ENCODE measurements at regions not wholly inside any gene's neighbourhood (a gene's known extent, or its start where the extent isn't known, plus 50 kb on each side); places are given as distances from the start of the nearest gene placed in this dataset.
"Not testable (repeated sequence)": the region's sequence is repeated elsewhere in the genome, so short reads cannot be mapped to it uniquely, and the experiment has no call there.

DNA sequence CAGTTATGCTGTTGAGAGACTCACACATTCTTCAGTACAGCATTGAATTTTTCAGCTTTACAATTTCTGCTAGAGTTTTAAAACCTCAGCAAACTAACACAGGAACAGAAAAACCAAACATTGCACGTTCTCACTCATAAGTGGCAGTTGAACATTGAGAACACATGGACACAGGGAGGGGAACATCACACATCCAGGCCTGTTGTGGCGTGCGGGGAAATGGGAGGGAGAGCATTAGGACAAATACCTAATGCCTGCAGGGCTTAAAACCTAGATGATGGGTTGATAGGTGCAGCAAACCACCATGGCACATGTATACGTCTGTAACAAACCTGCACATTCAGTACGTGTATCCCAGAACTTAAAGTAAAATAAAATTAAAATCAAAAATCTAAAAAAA, 270.1 kb upstream of the MME start:
- not testable (repeated sequence) for H4K91ac ChIP-seq (ENCODE audit: low read depth, low read length); H4K8ac ChIP-seq (ENCODE audit: low read depth, low read length); H3K27me3 ChIP-seq (ENCODE audit: insufficient read depth, low read length); H2AK5ac ChIP-seq (ENCODE audit: low read length); H3K79me1 ChIP-seq (ENCODE audit: low read length); H2AFZ ChIP-seq (ENCODE audit: insufficient read depth, low read length, poor library complexity); H3K36me3 ChIP-seq (ENCODE audit: control insufficient read depth in 1 of 2, insufficient read depth in 2 of 2, low read length in 2 of 2); H3K9ac ChIP-seq (ENCODE audit: low read length); DNase-seq; H3K4me1 ChIP-seq (ENCODE audit: control insufficient read depth in 1 of 2, insufficient read depth in 2 of 2, low read length in 2 of 2); H3K4ac ChIP-seq (ENCODE audit: low read depth, low read length); H2BK120ac ChIP-seq (ENCODE audit: insufficient read depth, low read length, poor library complexity); H2BK5ac ChIP-seq (ENCODE audit: low read depth, low read length, poor library complexity); H3K14ac ChIP-seq (ENCODE audit: low read length); H3K9me3 ChIP-seq (ENCODE audit: insufficient read depth, low read depth, low read length); H4K12ac ChIP-seq (ENCODE audit: low read depth, low read length); H3K18ac ChIP-seq (ENCODE audit: low read length); H3K79me2 ChIP-seq (ENCODE audit: control insufficient read depth, insufficient read depth, low read length, poor library complexity); H3K4me3 ChIP-seq (ENCODE audit: low read depth, low read length); H3K27ac ChIP-seq (ENCODE audit: low read depth, low read length); H3K4me2 ChIP-seq (ENCODE audit: low read length); H2BK12ac ChIP-seq (ENCODE audit: low read length); H3K23ac ChIP-seq (ENCODE audit: low read length)
- no CpG with 5 or more reads among the region's 5 CpGs for WGBS (ENCODE audit: extremely low coverage, insufficient coverage, insufficient read length)

DNA sequence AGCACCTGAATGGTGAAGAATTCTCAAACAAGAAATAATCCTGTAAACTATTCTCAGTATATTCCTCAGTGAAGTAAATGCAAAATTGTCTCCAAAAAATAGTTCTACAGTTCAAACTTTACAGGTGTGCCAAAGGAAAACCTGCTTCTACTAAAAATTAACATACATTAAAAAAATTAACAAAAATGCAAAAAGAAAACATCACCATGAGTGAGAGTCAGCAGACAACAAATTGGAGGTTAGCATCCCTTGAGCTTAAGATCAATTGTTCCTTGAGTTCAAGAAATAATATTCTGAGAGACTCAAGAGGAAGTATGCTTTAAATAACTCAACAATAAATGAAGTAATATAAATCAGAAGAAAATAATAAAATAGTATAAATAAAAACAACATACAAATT, 278.4 kb upstream of the MME start:
- H2AFZ ChIP-seq (ENCODE audit: insufficient read depth, low read length, poor library complexity), result no peak overlapping the region
- H3K36me3 ChIP-seq (ENCODE audit: control insufficient read depth in 1 of 2, insufficient read depth in 2 of 2, low read length in 2 of 2), result peaks cover 0 to 2% of the 10 kb centered on the region in 2 experiments
- H3K27ac ChIP-seq (ENCODE audit: low read depth, low read length), result no peak overlapping the region
- H4K91ac ChIP-seq (ENCODE audit: low read depth, low read length), result no peak overlapping the region
- no peak overlapping the region for H3K23ac ChIP-seq (ENCODE audit: low read length)
- H4K8ac ChIP-seq (ENCODE audit: low read depth, low read length), result no peak overlapping the region
- no peak overlapping the region for H4K12ac ChIP-seq (ENCODE audit: low read depth, low read length)
- no peak overlapping the region for H3K4me3 ChIP-seq (ENCODE audit: low read depth, low read length)
- H2BK120ac ChIP-seq (ENCODE audit: insufficient read depth, low read length, poor library complexity), result no peak overlapping the region
- no peak for DNase-seq
- no peaks in the 10 kb centered on the region for H3K27me3 ChIP-seq (ENCODE audit: insufficient read depth, low read length)
- no peak overlapping the region for H3K14ac ChIP-seq (ENCODE audit: low read length)
- no peaks in the 10 kb centered on the region for H3K79me2 ChIP-seq (ENCODE audit: control insufficient read depth, insufficient read depth, low read length, poor library complexity)
- H3K4me1 ChIP-seq (ENCODE audit: control insufficient read depth in 1 of 2, insufficient read depth in 2 of 2, low read length in 2 of 2), result peaks cover 0 to 4% of the 10 kb centered on the region in 2 experiments
- H3K9ac ChIP-seq (ENCODE audit: low read length), result no peak overlapping the region
- no peak overlapping the region for H2AK5ac ChIP-seq (ENCODE audit: low read length)
- H3K9me3 ChIP-seq (ENCODE audit: insufficient read depth, low read depth, low read length), result peaks cover 6% of the 10 kb centered on the region
- H3K4ac ChIP-seq (ENCODE audit: low read depth, low read length), result no peak overlapping the region
- H3K79me1 ChIP-seq (ENCODE audit: low read length), result peaks cover 1% of the 10 kb centered on the region
- H2BK5ac ChIP-seq (ENCODE audit: low read depth, low read length, poor library complexity), result no peak overlapping the region
- no peak overlapping the region for H3K18ac ChIP-seq (ENCODE audit: low read length)
- H2BK12ac ChIP-seq (ENCODE audit: low read length), result no peak overlapping the region
- H3K4me2 ChIP-seq (ENCODE audit: low read length), result no peak overlapping the region

DNA sequence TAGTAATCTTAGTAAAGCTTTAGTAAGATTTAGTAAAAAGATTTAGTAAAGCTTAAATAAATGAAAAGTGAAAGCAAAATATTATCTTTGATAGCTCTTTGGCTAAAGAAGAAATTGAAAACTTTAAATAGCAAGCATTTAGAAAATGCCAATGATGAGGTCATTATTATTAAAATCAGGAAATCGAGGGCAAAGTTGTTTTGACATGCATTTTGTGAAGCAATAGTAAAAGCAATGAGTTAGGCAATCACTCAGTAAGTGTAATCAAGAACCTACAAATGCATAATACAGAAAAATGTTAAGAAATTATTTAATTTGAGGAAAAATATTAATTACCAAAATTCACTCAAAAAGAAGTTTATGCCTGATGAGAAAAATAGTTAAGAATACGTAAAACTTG, 280.3 kb upstream of the MME start:
- H2BK12ac ChIP-seq (ENCODE audit: low read length), result no peak overlapping the region
- no peak overlapping the region for H4K12ac ChIP-seq (ENCODE audit: low read depth, low read length)
- H3K79me2 ChIP-seq (ENCODE audit: control insufficient read depth, insufficient read depth, low read length, poor library complexity), result no peaks in the 10 kb centered on the region
- no peak overlapping the region for H3K14ac ChIP-seq (ENCODE audit: low read length)
- H2AFZ ChIP-seq (ENCODE audit: insufficient read depth, low read length, poor library complexity), result no peak overlapping the region
- no peak overlapping the region for H3K9ac ChIP-seq (ENCODE audit: low read length)
- H3K18ac ChIP-seq (ENCODE audit: low read length), result no peak overlapping the region
- DNase-seq, result no peak
- no peak overlapping the region for H2AK5ac ChIP-seq (ENCODE audit: low read length)
- no peak overlapping the region for H3K4me2 ChIP-seq (ENCODE audit: low read length)
- peaks cover 0 to 4% of the 10 kb centered on the region in 2 experiments for H3K4me1 ChIP-seq (ENCODE audit: control insufficient read depth in 1 of 2, insufficient read depth in 2 of 2, low read length in 2 of 2)
- H3K4me3 ChIP-seq (ENCODE audit: low read depth, low read length), result no peak overlapping the region
- peaks cover 4% of the 10 kb centered on the region for H3K9me3 ChIP-seq (ENCODE audit: insufficient read depth, low read depth, low read length)
- no peak overlapping the region for H4K91ac ChIP-seq (ENCODE audit: low read depth, low read length)
- H4K8ac ChIP-seq (ENCODE audit: low read depth, low read length), result no peak overlapping the region
- H2BK5ac ChIP-seq (ENCODE audit: low read depth, low read length, poor library complexity), result no peak overlapping the region
- H3K27me3 ChIP-seq (ENCODE audit: insufficient read depth, low read length), result no peaks in the 10 kb centered on the region
- WGBS (ENCODE audit: extremely low coverage, insufficient coverage, insufficient read length), result no CpG with 5 or more reads among the region's 2 CpGs
- H3K23ac ChIP-seq (ENCODE audit: low read length), result no peak overlapping the region
- H3K4ac ChIP-seq (ENCODE audit: low read depth, low read length), result no peak overlapping the region
- H3K27ac ChIP-seq (ENCODE audit: low read depth, low read length), result no peak overlapping the region
- H3K36me3 ChIP-seq (ENCODE audit: control insufficient read depth in 1 of 2, insufficient read depth in 2 of 2, low read length in 2 of 2), result peaks cover 0 to under 1% of the 10 kb centered on the region in 2 experiments
- peaks cover 1% of the 10 kb centered on the region for H3K79me1 ChIP-seq (ENCODE audit: low read length)
- no peak overlapping the region for H2BK120ac ChIP-seq (ENCODE audit: insufficient read depth, low read length, poor library complexity)

DNA sequence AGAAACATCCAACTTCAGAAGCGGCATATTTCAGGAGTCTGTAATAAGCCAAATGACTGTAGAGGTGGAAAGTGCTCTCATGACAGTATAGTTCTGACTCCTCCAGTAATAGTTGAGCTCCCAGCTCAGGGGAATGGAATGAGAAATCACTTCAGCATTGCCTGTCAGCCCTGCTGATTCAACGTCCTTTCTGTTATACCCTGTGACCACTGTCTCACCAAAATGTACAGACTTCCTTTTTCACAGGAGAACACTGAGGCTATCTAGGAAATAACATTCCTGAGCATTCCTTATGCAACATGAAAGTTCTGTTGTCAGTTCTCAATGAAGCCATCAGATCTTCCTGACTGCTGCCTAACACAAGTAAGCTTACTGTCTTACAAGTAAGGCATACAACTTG, 284.5 kb upstream of the MME start:
- Histone ChIP-seq H3K36me3 (ENCODE audit: control insufficient read depth in 1 of 2, insufficient read depth in 2 of 2, low read length in 2 of 2) (no peaks in the 10 kb centered on the region), H3K4me1 (ENCODE audit: control insufficient read depth in 1 of 2, insufficient read depth in 2 of 2, low read length in 2 of 2) (peaks cover 2 to 6% of the 10 kb centered on the region in 2 experiments), H3K27ac (ENCODE audit: low read depth, low read length) (no peak overlapping the region), H3K9ac (ENCODE audit: low read length) (no peak overlapping the region), H4K8ac (ENCODE audit: low read depth, low read length) (no peak overlapping the region), H3K4me2 (ENCODE audit: low read length) (no peak overlapping the region), H4K91ac (ENCODE audit: low read depth, low read length) (no peak overlapping the region), H3K9me3 (ENCODE audit: insufficient read depth, low read depth, low read length) (no peaks in the 10 kb centered on the region), H4K12ac (ENCODE audit: low read depth, low read length) (no peak overlapping the region), H2BK120ac (ENCODE audit: insufficient read depth, low read length, poor library complexity) (no peak overlapping the region), H3K27me3 (ENCODE audit: insufficient read depth, low read length) (no peaks in the 10 kb centered on the region), H3K79me2 (ENCODE audit: control insufficient read depth, insufficient read depth, low read length, poor library complexity) (no peaks in the 10 kb centered on the region), H2BK12ac (ENCODE audit: low read length) (no peak overlapping the region), H3K4ac (ENCODE audit: low read depth, low read length) (no peak overlapping the region), H3K14ac (ENCODE audit: low read length) (no peak overlapping the region), H2AFZ (ENCODE audit: insufficient read depth, low read length, poor library complexity) (no peak overlapping the region), H3K79me1 (ENCODE audit: low read length) (peaks cover 4% of the 10 kb centered on the region), H3K4me3 (ENCODE audit: low read depth, low read length) (no peak overlapping the region), H2AK5ac (ENCODE audit: low read length) (no peak overlapping the region), H2BK5ac (ENCODE audit: low read depth, low read length, poor library complexity) (no peak overlapping the region), H3K18ac (ENCODE audit: low read length) (no peak overlapping the region), H3K23ac (ENCODE audit: low read length) (no peak overlapping the region)
- WGBS (ENCODE audit: extremely low coverage, insufficient coverage, insufficient read length), result no CpG with 5 or more reads among the region's 2 CpGs
- DNase-seq, result peak; percentile 46 to 68
